ENCODE measurements at regions not wholly inside any gene's neighbourhood (a gene's known extent, or its start where the extent isn't known, plus 50 kb on each side); places are given as distances from the start of the nearest gene placed in this dataset.

GRCh38 chr10:118537623-118538022 is 57.8 kb downstream of the PRLHR start:
- no peak for DNase-seq (ENCODE audit: low read depth)
- no peak overlapping the region for H3K4me3 ChIP-seq (ENCODE audit: low read depth, low read length)
- TF ChIP-seq CTCF (IDR thresholded peaks at IDR 0.05; ENCODE audit: insufficient read depth, low read depth, low read length, missing control alignments) = no peak

- no peak overlapping the region for H3K4me3 ChIP-seq (ENCODE audit: low read depth, low read length)
- no peak for DNase-seq (ENCODE audit: low read depth)
- no peak for TF ChIP-seq CTCF (IDR thresholded peaks at IDR 0.05; ENCODE audit: insufficient read depth, low read depth, low read length, missing control alignments)
Measured at GRCh38 chr10:118534136-118534535, 61.3 kb downstream of the PRLHR start.

- H3K4me3 ChIP-seq (ENCODE audit: low read depth, low read length) = no peak overlapping the region
- no peak for DNase-seq (ENCODE audit: low read depth)
- TF ChIP-seq CTCF (IDR thresholded peaks at IDR 0.05; ENCODE audit: insufficient read depth, low read depth, low read length, missing control alignments) = no peak
Measured at GRCh38 chr10:118531105-118531852, 64.2 kb downstream of the PRLHR start.

- H3K4me3 ChIP-seq (ENCODE audit: low read depth, low read length) = no peak overlapping the region
- no peak for DNase-seq (ENCODE audit: low read depth)
- TF ChIP-seq CTCF (IDR thresholded peaks at IDR 0.05; ENCODE audit: insufficient read depth, low read depth, low read length, missing control alignments) = no peak
Measured at GRCh38 chr10:118528426-118528825, 67.0 kb downstream of the PRLHR start.

GRCh38 chr10:118523775-118524174 is 71.7 kb downstream of the PRLHR start:
- no peak overlapping the region for H3K4me3 ChIP-seq (ENCODE audit: low read depth, low read length)
- no peak for TF ChIP-seq CTCF (IDR thresholded peaks at IDR 0.05; ENCODE audit: insufficient read depth, low read depth, low read length, missing control alignments)
- no peak for DNase-seq (ENCODE audit: low read depth)

- H3K4me3 ChIP-seq (ENCODE audit: low read depth, low read length) = no peak overlapping the region
- TF ChIP-seq CTCF (IDR thresholded peaks at IDR 0.05; ENCODE audit: insufficient read depth, low read depth, low read length, missing control alignments) = no peak
- DNase-seq (ENCODE audit: low read depth) = no peak
Measured at GRCh38 chr10:118522791-118523498, 72.5 kb downstream of the PRLHR start.

Measured in GM12865 (cell line).